NCI-H1092 treated with DMSO at 0.1 percent for 48 hours (cell line): ENCODE measurements at regions not wholly inside any gene's neighbourhood (a gene's known extent, or its start where the extent isn't known, plus 50 kb on each side); places are given as distances from the start of the nearest gene placed in this dataset.
"Not testable (repeated sequence)": the region's sequence is repeated elsewhere in the genome, so short reads cannot be mapped to it uniquely, and the experiment has no call there.

Source experiments
- DNase-seq: peaks from one replicate; lab custom pipeline; 2025; lab: John Stamatoyannopoulos, UW

DNA sequence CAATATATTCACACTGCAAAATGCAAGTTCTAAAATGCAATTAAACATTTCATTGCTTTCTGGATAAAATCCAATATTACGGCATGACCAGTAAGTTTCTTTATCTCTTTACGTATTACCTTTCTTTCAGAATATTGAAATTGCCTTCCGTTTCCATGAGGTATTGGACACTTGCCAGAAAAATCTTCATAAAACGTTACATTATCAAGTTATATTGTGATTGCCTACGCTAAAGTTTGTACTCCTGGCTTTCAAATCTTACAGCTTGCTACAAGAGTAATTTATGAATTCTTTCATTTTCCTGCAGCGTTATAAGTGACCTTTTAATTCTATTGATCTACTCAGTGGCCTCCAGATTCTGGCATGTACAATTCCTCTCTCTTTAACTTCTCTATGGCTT, 1349.3 kb downstream of the OTOL1 start:
- no peak for DNase-seq

- DNase-seq, result no peak
Measured at GRCh38 chr3:162847511-162847910, 1350.9 kb downstream of the OTOL1 start.

- no peak for DNase-seq
Measured at GRCh38 chr3:162863579-162863978, 1367.0 kb downstream of the OTOL1 start.

GRCh38 chr3:162865466-162865865, 1368.9 kb downstream of the OTOL1 start:
- DNase-seq, result no peak

GRCh38 chr3:162879021-162879562, 1382.5 kb downstream of the OTOL1 start:
- no peak for DNase-seq

DNA sequence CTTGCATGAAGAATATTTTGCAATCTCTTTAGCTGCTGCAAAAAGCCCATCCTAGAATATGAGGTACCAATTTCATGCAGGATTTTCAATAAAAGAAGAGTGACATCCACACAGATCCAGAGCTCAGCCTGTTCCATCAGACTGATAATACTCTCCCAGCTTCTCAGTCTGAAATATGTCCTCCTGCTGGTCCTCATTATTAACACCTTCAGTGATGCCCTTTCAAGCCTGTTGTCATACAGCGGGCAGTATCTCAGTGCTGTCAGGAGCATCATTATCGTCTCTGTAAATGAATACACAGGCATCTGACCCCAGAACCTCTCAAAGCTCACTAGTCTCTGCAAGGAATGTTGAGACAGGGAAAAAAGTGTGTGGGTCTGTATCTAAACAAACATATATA, 1387.8 kb downstream of the OTOL1 start:
- DNase-seq, result no peak

DNA sequence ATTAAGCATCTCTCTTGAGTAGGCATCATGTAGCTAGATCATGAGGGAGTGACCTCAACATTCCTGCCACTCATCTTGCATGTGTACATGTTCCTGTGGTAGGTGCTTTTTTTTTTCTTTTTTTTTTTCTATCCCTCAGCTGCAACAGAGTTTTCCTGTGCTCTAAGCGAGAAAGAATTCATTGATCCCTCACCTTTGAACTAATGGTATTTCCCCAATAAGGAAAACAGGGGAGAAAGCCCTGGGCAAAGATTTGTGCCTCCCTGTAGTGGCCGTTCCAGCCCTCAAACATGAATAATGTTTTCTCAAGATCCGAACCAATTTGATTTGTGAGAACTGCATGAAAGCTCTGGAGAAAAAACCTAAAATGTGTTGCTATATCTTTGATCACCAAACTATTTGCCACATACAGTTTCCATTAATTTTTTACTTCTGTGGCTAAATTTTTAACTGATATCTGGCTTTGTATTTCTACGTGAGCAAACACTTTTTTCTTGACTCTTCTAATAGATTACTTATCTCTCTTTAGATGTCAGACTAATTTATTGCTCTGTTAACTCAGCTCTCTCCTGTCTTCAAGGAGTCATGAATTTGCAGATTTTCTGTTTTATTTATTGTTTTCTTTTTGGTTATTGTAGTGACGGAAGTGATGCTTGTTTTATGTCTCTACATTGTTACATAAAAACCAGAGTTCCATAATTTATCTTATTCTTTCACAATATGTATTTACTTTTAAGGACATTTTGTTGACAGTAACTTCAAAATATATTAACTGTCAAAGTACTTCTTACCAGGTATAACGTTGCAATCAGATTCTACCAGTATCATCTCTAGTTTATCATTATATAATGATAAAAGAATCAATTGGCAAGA, 1396.5 kb downstream of the OTOL1 start:
- DNase-seq, result no peak

DNA sequence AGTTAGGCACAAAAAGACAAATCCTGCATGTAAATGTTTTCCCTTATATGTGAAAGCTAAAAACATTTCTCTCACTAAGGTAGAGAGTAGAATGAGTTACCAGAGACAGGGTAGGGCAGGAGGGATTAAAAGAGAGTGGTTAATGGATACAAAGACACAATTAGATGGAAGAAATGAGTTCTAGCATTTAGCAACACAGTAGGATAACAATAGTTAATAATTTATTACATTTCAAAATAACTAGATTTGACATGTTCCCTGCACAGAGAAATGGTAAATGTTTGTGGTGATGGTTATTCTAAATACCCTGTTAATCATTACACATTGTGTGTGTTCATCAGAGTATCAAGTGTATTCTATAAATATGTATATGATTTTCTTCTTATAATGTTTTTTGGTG, 1400.7 kb downstream of the OTOL1 start:
- DNase-seq, result no peak

- no peak for DNase-seq
Measured at GRCh38 chr3:162932503-162932902, 1435.9 kb downstream of the OTOL1 start.

DNA sequence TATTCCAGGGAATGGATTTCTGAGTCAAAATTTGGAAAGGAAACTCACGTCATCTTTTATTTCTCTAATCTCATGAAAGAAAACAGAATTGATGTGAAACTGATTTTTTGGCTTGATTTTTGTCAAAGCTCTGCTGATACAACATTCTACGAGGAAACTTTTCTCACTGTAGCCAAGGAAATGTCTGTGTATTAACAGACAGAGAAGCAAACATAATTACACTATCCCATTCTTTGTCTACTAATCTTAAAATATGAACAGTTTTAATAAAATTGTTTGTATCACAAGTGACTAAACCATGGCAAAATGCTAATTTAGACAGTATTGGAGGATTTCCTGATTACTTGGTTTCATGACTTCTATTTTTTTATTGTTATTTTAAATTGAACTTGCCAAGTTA, 1437.0 kb downstream of the OTOL1 start:
- no peak for DNase-seq

DNA sequence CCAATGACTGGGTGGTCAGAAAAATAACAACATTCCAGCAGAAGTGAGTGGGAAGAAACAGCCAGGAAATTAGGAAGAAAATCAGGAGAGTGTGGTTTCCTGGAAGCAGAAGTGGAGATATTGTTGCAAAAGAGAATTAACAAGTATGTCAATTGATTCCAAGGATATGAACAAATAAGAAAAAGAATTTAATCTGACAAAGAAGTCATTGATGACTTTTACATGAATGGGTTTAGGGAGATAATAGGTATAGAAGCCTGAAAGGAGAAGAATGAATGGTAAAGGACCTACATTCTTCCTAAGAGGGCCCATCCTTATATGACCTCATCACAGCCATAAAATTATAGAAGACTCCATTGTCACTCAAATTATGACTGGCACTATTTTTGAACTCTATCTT, 1440.1 kb downstream of the OTOL1 start:
- no peak for DNase-seq

DNA sequence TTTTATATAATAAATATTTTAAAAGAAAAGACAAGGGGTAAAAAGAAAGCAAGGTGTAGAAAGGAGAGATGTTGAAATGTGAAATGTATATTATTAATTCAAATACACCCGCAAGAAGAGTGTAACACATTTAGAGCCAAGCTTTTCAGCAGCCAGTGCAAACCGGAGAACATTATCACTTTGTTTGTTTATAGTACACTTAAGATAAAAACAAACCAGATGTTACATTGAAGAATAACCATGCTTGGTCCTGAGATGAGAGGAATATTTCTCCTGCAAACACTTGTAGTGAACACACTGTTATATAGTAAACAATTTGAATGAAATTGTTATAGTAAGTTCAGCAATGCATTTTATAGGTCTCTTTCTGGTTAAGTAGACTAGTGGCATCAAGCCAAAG, 1441.5 kb downstream of the OTOL1 start:
- peak; percentile 61 for DNase-seq

DNA sequence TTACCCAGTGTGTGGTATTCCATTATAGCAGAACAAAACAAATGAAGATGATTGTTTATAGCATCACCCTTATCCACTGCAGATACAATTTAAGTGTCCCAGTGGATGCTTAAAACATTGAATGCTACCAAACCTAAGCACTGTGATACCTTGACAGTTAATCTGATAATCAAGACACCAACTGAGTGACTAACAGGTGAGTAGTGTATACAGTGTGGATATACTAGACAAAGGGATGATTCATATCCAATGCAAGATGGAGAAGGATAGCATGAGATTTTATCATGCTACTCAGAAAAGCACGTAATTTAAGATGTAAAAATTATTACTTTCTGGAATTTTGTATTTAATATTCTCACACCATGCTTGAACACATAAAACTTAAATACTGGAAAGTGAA, 1449.0 kb downstream of the OTOL1 start:
- DNase-seq, result no peak

- no peak for DNase-seq
Measured at GRCh38 chr3:162956711-162957110, 1460.1 kb downstream of the OTOL1 start.

DNA sequence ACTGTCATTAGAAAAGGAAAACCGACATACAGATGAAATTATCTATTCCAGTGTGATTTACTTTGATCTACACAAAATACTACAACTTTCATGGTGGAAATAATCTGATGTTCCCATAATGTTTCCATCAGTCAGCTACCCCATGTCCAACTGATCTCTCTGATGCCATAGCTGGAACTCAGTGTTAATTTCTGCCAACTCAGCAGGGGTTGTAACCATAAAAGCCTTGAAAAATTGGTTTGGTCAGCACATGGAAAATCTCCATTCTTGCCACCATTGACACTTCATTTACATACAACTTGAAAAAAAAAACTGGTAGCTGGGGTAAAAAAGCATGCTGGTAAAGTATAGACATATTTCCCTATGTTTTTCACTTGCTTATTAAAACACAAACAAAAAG, 1463.7 kb downstream of the OTOL1 start:
- DNase-seq, result no peak

DNA sequence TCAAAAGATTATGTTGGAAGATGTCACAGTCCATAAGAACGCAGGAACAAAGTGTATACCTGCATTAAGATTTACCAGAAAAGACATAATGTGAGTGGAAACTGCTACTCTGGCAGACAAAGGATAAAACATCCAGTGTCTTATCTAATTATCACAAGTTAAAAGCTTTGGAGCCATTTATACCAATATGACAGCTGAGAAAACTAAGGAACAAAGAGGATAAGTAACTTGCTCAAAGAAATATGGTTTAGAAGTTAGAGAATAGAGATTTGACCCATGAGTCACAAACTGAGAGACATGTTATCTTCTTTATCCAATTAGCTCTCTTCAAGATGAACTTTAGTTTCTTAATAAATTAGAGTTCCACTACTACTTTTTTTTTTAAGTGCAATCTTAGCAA, 1473.7 kb downstream of the OTOL1 start:
- no peak for DNase-seq

DNA sequence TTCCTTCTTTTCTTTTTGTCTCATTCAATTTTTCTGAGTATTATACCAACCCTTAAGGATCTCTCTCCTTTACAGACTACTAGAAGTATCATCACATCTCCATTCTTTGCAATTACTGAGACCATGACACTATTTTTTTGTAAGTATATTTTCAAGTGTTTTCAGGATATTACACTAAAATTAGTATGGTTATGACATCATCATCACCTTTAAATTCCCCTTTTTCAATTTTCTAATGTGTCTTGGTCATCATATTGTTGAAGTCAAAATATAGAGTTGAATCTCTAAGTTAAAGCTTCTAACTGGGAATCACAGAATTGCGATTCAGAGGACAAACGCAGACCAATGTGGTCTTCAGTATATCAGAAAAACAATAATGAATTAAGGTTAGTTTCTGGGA, 1475.1 kb downstream of the OTOL1 start:
- DNase-seq, result no peak

GRCh38 chr3:162973428-162973917, 1476.9 kb downstream of the OTOL1 start:
- DNase-seq, result no peak

- no peak for DNase-seq
Measured at GRCh38 chr3:162978136-162978535, 1481.5 kb downstream of the OTOL1 start.

DNA sequence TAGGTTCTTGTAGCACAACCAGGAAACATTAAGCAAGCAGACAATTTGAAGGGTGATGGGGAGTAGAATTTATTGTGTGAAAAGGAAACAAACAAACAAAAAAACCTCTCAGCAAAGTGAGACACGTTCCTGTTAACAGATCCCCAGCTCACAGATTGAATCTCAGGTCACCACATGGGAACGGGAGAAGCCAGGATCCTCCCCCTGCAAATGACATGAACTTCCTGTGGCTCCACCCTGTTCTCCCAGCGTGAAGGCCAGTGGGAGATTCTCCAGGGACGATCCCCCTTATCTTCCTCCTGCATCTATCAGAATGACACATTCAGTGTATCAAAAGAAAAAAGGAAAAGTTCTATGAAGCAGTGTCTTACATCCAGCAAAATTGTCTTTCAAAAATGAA, 1488.1 kb downstream of the OTOL1 start:
- DNase-seq, result no peak

GRCh38 chr3:162987085-162987794, 1490.6 kb downstream of the OTOL1 start:
- DNase-seq, result not testable (repeated sequence)

DNA sequence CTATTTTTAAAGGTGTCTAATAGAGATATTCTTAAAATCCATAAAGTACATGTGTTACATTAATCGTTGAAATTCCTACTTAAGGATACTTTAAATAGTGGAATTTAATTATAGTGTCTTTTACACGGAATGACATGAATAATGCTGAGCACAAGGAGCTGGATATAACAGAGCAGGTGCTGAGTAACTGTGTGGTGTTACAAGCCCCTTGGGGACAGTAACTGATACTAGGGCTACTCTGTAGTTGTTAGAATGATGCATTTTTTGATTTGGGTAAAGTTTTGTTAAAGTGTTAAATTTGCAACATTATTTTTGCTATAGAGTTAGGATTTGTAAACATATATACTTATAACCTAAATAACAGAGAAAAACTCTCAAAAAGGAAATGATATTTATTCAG, 1496.1 kb downstream of the OTOL1 start:
- DNase-seq, result no peak

DNA sequence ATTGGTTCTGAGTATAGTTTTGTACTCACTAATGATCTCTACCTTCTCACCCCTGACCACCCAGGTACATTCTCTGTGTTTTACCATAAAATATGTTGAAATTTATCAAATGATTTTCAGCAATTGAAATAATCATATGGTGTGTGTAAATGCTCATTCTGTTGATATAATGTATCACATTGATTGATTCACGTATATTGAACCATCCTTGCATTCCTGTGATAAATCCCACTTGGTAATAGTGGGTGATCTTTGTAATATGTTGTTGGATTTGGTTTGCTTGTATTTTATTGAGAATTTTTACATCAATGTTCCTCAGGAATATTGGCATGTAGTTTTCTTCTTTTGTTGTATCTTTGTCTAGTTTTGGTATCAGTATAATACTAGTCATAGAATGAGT, 1497.6 kb downstream of the OTOL1 start:
- DNase-seq, result no peak
